MM.1S (cell line): ENCODE measurements at regions not wholly inside any gene's neighbourhood (a gene's known extent, or its start where the extent isn't known, plus 50 kb on each side); places are given as distances from the start of the nearest gene placed in this dataset.
"Not testable (repeated sequence)": the region's sequence is repeated elsewhere in the genome, so short reads cannot be mapped to it uniquely, and the experiment has no call there.

Experiments used
- EZH2 ChIP-seq: fragments of 300-600 bp; sonication (generic); optimal IDR thresholded peaks from 2 replicates; pipeline ENCODE3; 2017; ENCODE audit warnings: low read depth, mild to moderate bottlenecking, antibody characterized with exemption, low read length, mixed read lengths
- TF ChIP-seq, protein P1 (sequence below): fragments of 300-600 bp; sonication (generic); IDR thresholded peaks from 2 replicates; pipeline ENCODE4 v1.5.1; 2016; ENCODE audit warnings: antibody characterized with exemption, low read length, mixed read lengths

GRCh38 chr22:16403661-16404060 lies 188.9 kb downstream of the CCT8L2 start:
- TF ChIP-seq, protein P1, sequence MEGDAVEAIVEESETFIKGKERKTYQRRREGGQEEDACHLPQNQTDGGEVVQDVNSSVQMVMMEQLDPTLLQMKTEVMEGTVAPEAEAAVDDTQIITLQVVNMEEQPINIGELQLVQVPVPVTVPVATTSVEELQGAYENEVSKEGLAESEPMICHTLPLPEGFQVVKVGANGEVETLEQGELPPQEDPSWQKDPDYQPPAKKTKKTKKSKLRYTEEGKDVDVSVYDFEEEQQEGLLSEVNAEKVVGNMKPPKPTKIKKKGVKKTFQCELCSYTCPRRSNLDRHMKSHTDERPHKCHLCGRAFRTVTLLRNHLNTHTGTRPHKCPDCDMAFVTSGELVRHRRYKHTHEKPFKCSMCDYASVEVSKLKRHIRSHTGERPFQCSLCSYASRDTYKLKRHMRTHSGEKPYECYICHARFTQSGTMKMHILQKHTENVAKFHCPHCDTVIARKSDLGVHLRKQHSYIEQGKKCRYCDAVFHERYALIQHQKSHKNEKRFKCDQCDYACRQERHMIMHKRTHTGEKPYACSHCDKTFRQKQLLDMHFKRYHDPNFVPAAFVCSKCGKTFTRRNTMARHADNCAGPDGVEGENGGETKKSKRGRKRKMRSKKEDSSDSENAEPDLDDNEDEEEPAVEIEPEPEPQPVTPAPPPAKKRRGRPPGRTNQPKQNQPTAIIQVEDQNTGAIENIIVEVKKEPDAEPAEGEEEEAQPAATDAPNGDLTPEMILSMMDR = not testable (repeated sequence)
- not testable (repeated sequence) for TF ChIP-seq EZH2
